Right lung (tissue), 2 donors: ENCODE measurements at regions not wholly inside any gene's neighbourhood (a gene's known extent, or its start where the extent isn't known, plus 50 kb on each side); places are given as distances from the start of the nearest gene placed in this dataset.
"Not testable (repeated sequence)": the region's sequence is repeated elsewhere in the genome, so short reads cannot be mapped to it uniquely, and the experiment has no call there.

Source experiments
- DNase-seq, 2 donors: peaks; one replicate each; pipeline ENCODE4 v3.0.0-alpha.2; 2013

- no peak for DNase-seq
These were observed 1277.0 kb upstream of the SLC39A10 start for GRCh38 chr2:194380011-194380410.

- DNase-seq = not testable (repeated sequence)
These were observed 1289.6 kb upstream of the SLC39A10 start for GRCh38 chr2:194367390-194367789.

DNA sequence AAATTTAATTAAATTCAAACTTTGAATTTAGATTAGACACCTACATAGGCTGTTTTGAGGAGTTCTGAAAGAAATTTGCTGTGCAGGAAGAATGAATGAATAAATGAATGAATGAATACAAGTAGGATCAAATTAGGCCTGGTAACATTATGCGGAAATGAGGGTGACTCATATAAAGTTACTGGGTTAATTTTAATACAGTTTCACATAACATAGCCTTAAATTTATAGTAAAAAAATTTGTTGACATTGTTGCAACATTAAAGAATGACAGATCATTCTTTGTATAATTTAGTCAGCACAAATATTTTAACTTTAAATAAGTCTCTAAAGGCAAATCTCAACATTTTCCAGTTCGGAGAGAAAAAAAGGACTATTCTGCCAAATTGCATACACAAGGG is 1293.1 kb upstream of the SLC39A10 start:
- DNase-seq = no peak

DNA sequence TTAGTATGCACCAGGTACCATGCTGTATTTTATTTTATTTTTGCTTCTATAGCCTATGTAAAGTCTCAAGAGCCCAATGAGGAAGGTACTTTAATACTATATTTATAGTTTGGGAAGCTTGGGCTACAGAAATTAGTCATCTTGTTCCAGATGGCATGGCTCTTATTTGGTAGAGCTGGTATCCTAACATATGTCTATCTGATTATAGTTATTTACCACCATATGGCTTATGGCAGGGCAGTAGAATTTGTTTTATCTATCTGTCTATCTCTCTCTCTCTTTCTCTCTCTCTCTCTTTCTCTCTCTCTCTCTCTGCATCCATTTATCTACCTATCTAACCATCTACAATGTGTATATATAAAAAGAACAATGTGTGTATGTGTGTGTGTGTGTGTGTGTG is 1293.7 kb upstream of the SLC39A10 start:
- no peak for DNase-seq

GRCh38 chr2:194352505-194352904 is 1304.5 kb upstream of the SLC39A10 start:
- DNase-seq = no peak

DNA sequence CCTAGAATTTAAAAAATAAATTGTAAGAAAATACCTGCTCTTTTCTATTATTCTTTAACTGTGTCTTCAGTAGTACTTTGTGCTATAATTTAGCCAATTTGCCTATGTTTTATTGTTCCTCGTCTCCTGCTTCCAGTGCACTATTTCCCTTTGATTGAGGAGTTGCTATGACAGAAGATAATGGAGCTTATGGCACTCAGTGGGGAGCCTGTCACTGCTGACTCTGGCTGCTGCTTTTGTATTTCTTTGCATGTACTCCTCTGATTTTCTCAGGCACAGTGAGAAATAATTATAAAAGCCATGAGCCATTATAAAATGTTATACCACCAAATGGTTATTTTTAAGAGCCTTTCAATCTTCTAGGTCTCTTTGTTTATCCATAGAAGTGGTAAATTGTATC is 1310.8 kb upstream of the SLC39A10 start:
- DNase-seq = no peak

DNA sequence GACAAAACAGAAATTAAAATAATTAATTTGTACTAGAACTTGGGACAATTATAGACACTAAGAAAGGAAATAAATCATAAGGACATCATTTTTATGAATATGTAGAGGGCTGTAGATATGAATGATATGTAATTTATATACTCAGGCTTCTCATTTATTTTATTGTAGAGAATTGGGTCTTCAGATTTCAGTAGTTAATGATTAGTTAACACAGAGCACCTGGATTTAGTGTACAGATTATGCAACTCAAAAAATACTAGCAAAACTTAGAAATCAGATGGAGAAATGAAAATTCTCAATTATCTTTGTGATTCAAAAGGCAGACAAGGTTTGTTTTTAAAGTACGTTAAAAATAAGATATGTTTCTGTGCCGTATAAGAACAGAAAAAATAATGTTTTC is 1311.7 kb upstream of the SLC39A10 start:
- no peak for DNase-seq

- DNase-seq = no peak
These were observed 1313.9 kb upstream of the SLC39A10 start for GRCh38 chr2:194343167-194343566.

DNA sequence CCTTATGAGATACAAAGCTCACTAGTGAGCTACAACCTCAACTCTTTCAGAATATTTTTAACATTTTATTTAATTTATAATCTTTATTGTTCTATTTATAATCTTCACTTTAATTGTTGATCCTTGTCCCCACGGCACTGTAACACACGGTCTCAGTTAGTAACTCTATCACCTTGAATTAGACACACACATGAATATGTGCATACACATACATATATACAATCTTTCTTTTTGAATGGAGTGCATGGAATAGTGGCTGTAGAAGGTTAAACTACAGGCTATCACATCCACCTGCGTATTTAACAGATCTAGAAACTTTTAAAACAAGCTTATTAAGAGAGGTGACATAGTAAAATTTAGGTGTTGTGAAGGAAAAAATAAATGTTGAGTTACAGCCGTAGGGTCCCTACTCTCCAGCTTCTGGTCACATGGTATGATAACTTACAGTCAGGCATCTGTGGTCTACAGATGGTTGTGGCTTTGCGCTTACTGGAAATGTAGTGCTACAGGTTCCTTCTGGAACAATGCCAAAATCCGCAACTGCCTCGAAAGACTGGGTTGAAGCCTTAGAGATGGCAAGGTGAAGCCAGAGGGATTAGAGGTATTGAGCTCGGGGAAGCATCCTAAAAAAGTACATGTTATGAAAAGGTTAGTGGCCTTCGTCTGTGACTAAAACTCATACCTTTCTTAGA is 1324.1 kb upstream of the SLC39A10 start:
- DNase-seq = no peak

DNA sequence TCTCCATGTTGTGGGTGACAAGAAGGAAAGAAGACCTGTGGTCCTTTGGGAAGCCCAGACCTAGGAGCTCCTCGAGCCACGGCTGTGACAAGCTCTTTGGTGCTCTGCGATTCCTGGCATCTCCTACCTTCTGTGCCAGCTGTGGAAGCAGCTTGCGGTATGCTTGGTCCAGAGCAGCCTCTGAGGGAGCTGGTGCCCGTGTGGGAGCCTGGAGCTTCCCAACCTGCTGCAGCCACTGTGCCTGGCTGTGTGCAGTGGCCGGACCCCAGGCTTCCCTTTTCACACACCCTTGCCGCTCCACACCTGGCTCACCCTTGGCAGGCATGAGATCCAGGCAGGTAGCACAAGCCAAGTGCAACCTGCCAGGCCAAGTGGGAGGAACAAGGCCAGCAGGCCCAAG is 1328.6 kb upstream of the SLC39A10 start:
- DNase-seq = no peak

GRCh38 chr2:194327196-194327888 is 1329.7 kb upstream of the SLC39A10 start:
- DNase-seq = no peak

DNA sequence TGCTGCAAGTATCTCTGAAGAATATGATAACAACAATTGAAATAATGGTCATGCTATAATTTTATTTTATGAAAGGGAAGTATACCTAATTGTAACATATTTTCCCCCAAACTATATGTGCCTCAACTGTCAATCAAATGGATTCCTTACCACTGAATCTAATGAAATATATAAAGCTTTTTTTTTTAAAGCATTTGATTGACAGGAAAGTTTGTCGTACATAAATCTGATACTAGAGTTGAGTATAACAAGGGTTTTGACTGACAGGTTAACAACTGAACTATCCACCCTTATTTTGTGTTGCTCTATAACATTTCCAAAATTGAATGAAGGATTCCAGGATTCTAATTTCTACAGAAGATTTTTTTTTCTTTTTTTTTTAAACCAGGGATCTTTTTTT is 1333.3 kb upstream of the SLC39A10 start:
- DNase-seq = no peak

- DNase-seq = no peak
These were observed 1336.5 kb upstream of the SLC39A10 start for GRCh38 chr2:194320520-194320919.

- DNase-seq = no peak
These were observed 1337.6 kb upstream of the SLC39A10 start for GRCh38 chr2:194319222-194319992.

GRCh38 chr2:194314042-194314441 is 1343.0 kb upstream of the SLC39A10 start:
- no peak for DNase-seq

DNA sequence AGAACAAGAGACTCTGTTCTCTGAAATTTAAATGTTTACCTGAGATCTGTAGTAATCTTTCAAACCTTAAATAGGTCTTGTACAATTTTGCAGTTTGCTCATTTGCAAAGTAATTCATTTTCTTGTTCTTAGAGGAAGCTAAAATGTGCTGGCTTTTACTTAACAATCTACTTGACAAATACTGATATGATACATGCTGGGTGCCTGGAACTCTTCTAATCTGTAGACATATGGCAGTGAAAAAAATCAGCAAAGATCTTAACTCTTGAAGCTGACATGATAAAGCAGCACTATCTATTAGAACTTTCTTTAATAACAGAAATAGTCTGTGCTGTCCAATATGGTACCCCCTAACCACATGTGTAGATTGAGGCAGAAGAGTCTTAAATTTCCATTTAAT is 1352.8 kb upstream of the SLC39A10 start:
- DNase-seq = no peak

DNA sequence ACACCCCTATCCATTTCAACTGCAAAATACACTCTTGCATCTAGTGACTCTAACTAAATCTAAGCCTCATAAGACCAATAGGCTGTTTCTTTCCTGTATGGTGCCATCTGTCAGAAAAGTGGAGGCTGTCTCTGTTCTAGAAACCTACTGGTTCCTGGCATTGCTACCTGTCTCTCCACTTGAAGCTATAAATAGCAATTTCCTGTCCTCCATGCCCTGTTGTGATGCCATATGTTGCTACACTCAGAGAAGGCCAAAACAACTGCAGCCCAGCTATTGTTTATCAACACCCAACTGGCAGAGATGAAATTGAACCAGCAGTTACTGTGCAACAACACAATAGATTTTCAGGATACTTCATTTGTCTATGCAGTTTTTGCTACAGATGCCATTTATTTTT is 1355.1 kb upstream of the SLC39A10 start:
- no peak for DNase-seq

GRCh38 chr2:194294156-194294555 is 1362.9 kb upstream of the SLC39A10 start:
- no peak for DNase-seq

DNA sequence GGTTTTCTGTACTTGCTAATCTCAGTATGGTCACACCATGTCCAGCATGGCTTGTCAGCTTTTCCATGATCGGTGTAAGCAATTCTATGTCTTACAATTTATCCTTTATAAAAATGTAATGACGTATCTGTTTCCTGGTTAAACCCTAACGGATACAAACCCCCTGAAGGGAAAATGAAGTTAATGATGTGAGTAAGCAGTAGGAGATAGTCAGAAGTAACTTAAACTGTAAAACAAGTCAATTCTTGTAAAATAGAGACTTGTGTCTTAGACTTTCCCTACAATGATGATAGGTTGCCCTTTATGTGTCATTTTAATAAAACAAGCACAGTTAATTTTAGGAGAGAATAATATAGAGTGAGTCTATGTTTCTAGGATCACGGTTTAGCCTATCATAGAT is 1365.9 kb upstream of the SLC39A10 start:
- DNase-seq = no peak

DNA sequence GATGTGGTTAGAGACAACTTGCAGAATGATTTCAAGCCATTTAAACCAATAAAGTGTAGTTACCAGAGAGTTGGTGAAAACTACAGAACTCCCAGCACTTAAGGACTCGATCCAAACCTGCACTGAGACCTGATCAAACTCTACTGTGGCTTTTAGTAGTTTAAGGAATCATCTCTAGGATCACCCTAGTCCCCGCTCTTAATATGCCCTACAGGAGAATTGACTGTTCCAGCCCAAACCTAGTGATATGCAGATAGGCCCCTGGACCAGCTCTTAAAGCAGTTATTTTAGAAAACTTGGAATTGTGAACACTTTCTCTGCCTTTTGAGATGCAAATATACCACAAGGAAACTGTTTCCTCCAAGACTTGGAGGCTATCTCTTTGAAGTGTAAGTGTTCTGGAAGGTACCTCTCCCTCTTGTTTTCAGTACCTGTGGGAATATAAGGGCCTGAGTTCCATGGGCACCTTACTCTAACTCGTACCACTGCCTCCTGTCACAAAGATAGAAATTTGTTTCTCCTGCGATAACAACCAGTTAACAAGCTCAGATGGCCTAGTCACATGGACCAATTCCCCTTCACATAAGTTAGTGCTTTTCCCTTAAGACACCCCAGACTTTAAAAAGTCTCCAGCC is 1367.2 kb upstream of the SLC39A10 start:
- DNase-seq = no peak

GRCh38 chr2:194276667-194277066 is 1380.4 kb upstream of the SLC39A10 start:
- DNase-seq = not testable (repeated sequence)

GRCh38 chr2:194271293-194271961 is 1385.6 kb upstream of the SLC39A10 start:
- no peak for DNase-seq
